ENCODE measurements at regions not wholly inside any gene's neighbourhood (a gene's known extent, or its start where the extent isn't known, plus 50 kb on each side); places are given as distances from the start of the nearest gene placed in this dataset.

GRCh38 chr12:98042668-98043067 is 472.7 kb upstream of the TMPO start:
- TF ChIP-seq CTCF (IDR thresholded peaks at IDR 0.05; ENCODE audit: poor library complexity, severe bottlenecking), result no peak
- no peak for TF ChIP-seq POLR2AphosphoS5 (IDR thresholded peaks at IDR 0.05)
- TF ChIP-seq SMC3 (conservative IDR thresholded peaks at IDR 0.05; ENCODE audit: poor library complexity), result no peak
- TF ChIP-seq RAD21 (conservative IDR thresholded peaks at IDR 0.05), result no peak
- no peak for TF ChIP-seq EP300 (conservative IDR thresholded peaks at IDR 0.05; ENCODE audit: poor library complexity, severe bottlenecking)
- no peak for TF ChIP-seq REST (IDR thresholded peaks at IDR 0.05; ENCODE audit: borderline replicate concordance)
- no peak for TF ChIP-seq EZH2 (IDR thresholded peaks at IDR 0.05; ENCODE audit: borderline replicate concordance, insufficient read depth, low read length, poor library complexity, severe bottlenecking)
- no peak for TF ChIP-seq MXI1 (conservative IDR thresholded peaks at IDR 0.05; ENCODE audit: poor library complexity, severe bottlenecking)

All from neural cell (in vitro differentiated cells).